Naive thymus-derived CD8-positive, alpha-beta T cell (primary cell): ENCODE measurements at regions not wholly inside any gene's neighbourhood (a gene's known extent, or its start where the extent isn't known, plus 50 kb on each side); places are given as distances from the start of the nearest gene placed in this dataset.

ENCODE experiments used
- ATAC-seq, 2 donors: fragments of 150-1000 bp; cut with Tn5 transposase in 1 of 2; sonication (Bioruptor Pico), chemical (Tn5 transposase) in 1 of 2; 1 replicate in 1 of 2; 2 replicates in 1 of 2; pipeline ENCODE4 v1.10.0; 2021; ENCODE audit warnings: mild to moderate bottlenecking in 2 of 2, moderate library complexity in 2 of 2
- POLR2A ChIA-PET: fragments of 350-600 bp; sonication (Branson Sonifier 250); formaldehyde crosslinking; loops from one replicate; lab custom pipeline; 2021; ENCODE audit warnings: antibody characterized with exemption; lab: Charles Lee
- DNase-seq, 10 donors: peaks; one replicate each; pipeline versions ENCODE4 v3.0.0 to v3.0.0-alpha.2; 2020 to 2022
- H3K27ac Mint-ChIP-seq, 10 donors: one replicate each; pipeline ENCODE4 v1.8.0; 2020 to 2022; ENCODE audit warnings: mild to moderate bottlenecking in 10 of 10, mixed read lengths in 10 of 10, moderate library complexity in 4 of 10, inconsistent platforms in 1 of 10
- H3K27me3 Mint-ChIP-seq, 5 donors: one replicate each; pipeline ENCODE4 v1.8.0; 2021 to 2022; ENCODE audit warnings: mixed read lengths in 5 of 5
- H3K36me3 Mint-ChIP-seq, 3 donors: one replicate each; pipeline ENCODE4 v1.8.0; 2020 to 2022; ENCODE audit warnings: mixed read lengths in 3 of 3, mild to moderate bottlenecking in 2 of 3, inconsistent platforms in 1 of 3
- H3K4me1 Mint-ChIP-seq, 4 donors: one replicate each; pipeline ENCODE4 v1.8.0; 2021 to 2022; ENCODE audit warnings: mixed read lengths in 4 of 4
- H3K4me3 Mint-ChIP-seq, 10 donors: one replicate each; pipeline ENCODE4 v1.8.0; 2020 to 2022; ENCODE audit warnings: mild to moderate bottlenecking in 10 of 10, mixed read lengths in 10 of 10, moderate library complexity in 6 of 10, inconsistent platforms in 1 of 10
- H3K9me3 Mint-ChIP-seq, 9 donors: one replicate each; pipeline ENCODE4 v1.8.0; 2020 to 2022; ENCODE audit warnings: mixed read lengths in 9 of 9, mild to moderate bottlenecking in 3 of 9, inconsistent platforms in 1 of 9, moderate library complexity in 1 of 9

- peaks cover 0 to 7% (median 5%) of the 10 kb centered on the region in 3 donors for H3K36me3 Mint-ChIP-seq
- POLR2A ChIA-PET: no interaction called here
- no peak overlapping the region for H3K4me3 Mint-ChIP-seq
- ATAC-seq (no peak), DNase-seq (no peak)
- peaks cover 0 to 12% (median 0%) of the 10 kb centered on the region in 5 donors for H3K27me3 Mint-ChIP-seq
- no peak overlapping the region for H3K27ac Mint-ChIP-seq
- H3K4me1 Mint-ChIP-seq: peaks cover 3 to 26% (median 7%) of the 10 kb centered on the region in 4 donors
- H3K9me3 Mint-ChIP-seq: peaks cover 5 to 15% (median 10%) of the 10 kb centered on the region in 9 donors
These were observed 538.9 kb downstream of the LMO4 start for GRCh38 chr1:87867626-87868025.

- H3K4me3 Mint-ChIP-seq: no peak overlapping the region
- H3K4me1 Mint-ChIP-seq: peaks cover 3 to 21% (median 4%) of the 10 kb centered on the region in 4 donors
- H3K36me3 Mint-ChIP-seq: peaks cover 0 to 6% (median 5%) of the 10 kb centered on the region in 3 donors
- POLR2A ChIA-PET: no interaction called here
- H3K27me3 Mint-ChIP-seq: peaks cover 0 to 11% (median 0%) of the 10 kb centered on the region in 5 donors
- peaks cover 5 to 15% (median 10%) of the 10 kb centered on the region in 9 donors for H3K9me3 Mint-ChIP-seq
- no peak for ATAC-seq
- DNase-seq: no peak
- no peak overlapping the region for H3K27ac Mint-ChIP-seq
These were observed 540.9 kb downstream of the LMO4 start for GRCh38 chr1:87869567-87869966.

- ATAC-seq: no peak
- H3K9me3 Mint-ChIP-seq: peaks cover 0 to under 1% (median 0%) of the 10 kb centered on the region in 9 donors
- H3K36me3 Mint-ChIP-seq: no peaks in the 10 kb centered on the region
- POLR2A ChIA-PET: no interaction called here
- peak overlapping the region in 1 of 10 donors; percentile 4 for H3K27ac Mint-ChIP-seq
- DNase-seq: no peak
- H3K4me3 Mint-ChIP-seq: no peak overlapping the region
- H3K27me3 Mint-ChIP-seq: peaks cover 0 to under 1% (median 0%) of the 10 kb centered on the region in 5 donors
- peaks cover 0 to 17% (median 0%) of the 10 kb centered on the region in 4 donors for H3K4me1 Mint-ChIP-seq
These were observed 543.5 kb downstream of the LMO4 start for GRCh38 chr1:87872189-87872588.

- Mint-ChIP-seq H3K4me3 (no peak overlapping the region), H3K4me1 (peaks cover 0 to 17% (median 0%) of the 10 kb centered on the region in 4 donors), H3K27me3 (no peaks in the 10 kb centered on the region), H3K9me3 (no peaks in the 10 kb centered on the region), H3K36me3 (no peaks in the 10 kb centered on the region), H3K27ac (no peak overlapping the region)
- ATAC-seq (no peak), DNase-seq (no peak)
- POLR2A ChIA-PET: no interaction called here
These were observed 544.0 kb downstream of the LMO4 start for GRCh38 chr1:87872692-87873091.

GRCh38 chr1:87878873-87879272, 550.2 kb downstream of the LMO4 start:
- Mint-ChIP-seq H3K36me3 (no peaks in the 10 kb centered on the region), H3K27ac (no peak overlapping the region), H3K4me1 (no peaks in the 10 kb centered on the region), H3K4me3 (no peak overlapping the region), H3K27me3 (peaks cover 0 to 13% (median 0%) of the 10 kb centered on the region in 5 donors), H3K9me3 (no peaks in the 10 kb centered on the region)
- POLR2A ChIA-PET: no interaction called here
- DNase-seq (no peak), ATAC-seq (no peak)

- peaks cover 0 to 14% (median 0%) of the 10 kb centered on the region in 5 donors for H3K27me3 Mint-ChIP-seq
- H3K4me3 Mint-ChIP-seq: no peak overlapping the region
- H3K4me1 Mint-ChIP-seq: no peaks in the 10 kb centered on the region
- no peaks in the 10 kb centered on the region for H3K9me3 Mint-ChIP-seq
- no peak overlapping the region for H3K27ac Mint-ChIP-seq
- ATAC-seq (no peak), DNase-seq (no peak)
- POLR2A ChIA-PET: no interaction called here
- H3K36me3 Mint-ChIP-seq: no peaks in the 10 kb centered on the region
These were observed 551.5 kb downstream of the LMO4 start for GRCh38 chr1:87880098-87880760.

GRCh38 chr1:87880764-87881163, 552.1 kb downstream of the LMO4 start:
- H3K36me3 Mint-ChIP-seq: no peaks in the 10 kb centered on the region
- peaks cover 0 to 18% (median 0%) of the 10 kb centered on the region in 5 donors for H3K27me3 Mint-ChIP-seq
- no peaks in the 10 kb centered on the region for H3K9me3 Mint-ChIP-seq
- ATAC-seq: no peak
- H3K4me1 Mint-ChIP-seq: no peaks in the 10 kb centered on the region
- DNase-seq: no peak
- no peak overlapping the region for H3K27ac Mint-ChIP-seq
- POLR2A ChIA-PET: no interaction called here
- H3K4me3 Mint-ChIP-seq: no peak overlapping the region

- DNase-seq (no peak), ATAC-seq (no peak)
- H3K9me3 Mint-ChIP-seq: peaks cover 0 to 2% (median 0%) of the 10 kb centered on the region in 9 donors
- H3K4me3 Mint-ChIP-seq: no peak overlapping the region
- no peaks in the 10 kb centered on the region for H3K4me1 Mint-ChIP-seq
- no peaks in the 10 kb centered on the region for H3K36me3 Mint-ChIP-seq
- POLR2A ChIA-PET: no interaction called here
- H3K27me3 Mint-ChIP-seq: peaks cover 0 to 18% (median 2%) of the 10 kb centered on the region in 5 donors
- no peak overlapping the region for H3K27ac Mint-ChIP-seq
These were observed 555.2 kb downstream of the LMO4 start for GRCh38 chr1:87883906-87884305.

- ATAC-seq (no peak), DNase-seq (no peak)
- Mint-ChIP-seq H3K36me3 (no peaks in the 10 kb centered on the region), H3K4me1 (no peaks in the 10 kb centered on the region), H3K9me3 (peaks cover 0 to 2% (median 0%) of the 10 kb centered on the region in 9 donors), H3K27me3 (peaks cover 0 to 18% (median 2%) of the 10 kb centered on the region in 5 donors), H3K27ac (no peak overlapping the region), H3K4me3 (no peak overlapping the region)
- POLR2A ChIA-PET: no interaction called here
These were observed 555.9 kb downstream of the LMO4 start for GRCh38 chr1:87884581-87884980.

- no peaks in the 10 kb centered on the region for H3K36me3 Mint-ChIP-seq
- no peak overlapping the region for H3K27ac Mint-ChIP-seq
- H3K9me3 Mint-ChIP-seq: peaks cover 0 to 2% (median 0%) of the 10 kb centered on the region in 9 donors
- ATAC-seq (no peak), DNase-seq (no peak)
- no peaks in the 10 kb centered on the region for H3K4me1 Mint-ChIP-seq
- POLR2A ChIA-PET: no interaction called here
- H3K4me3 Mint-ChIP-seq: no peak overlapping the region
- H3K27me3 Mint-ChIP-seq: peaks cover 0 to 13% (median 1%) of the 10 kb centered on the region in 5 donors
These were observed 556.8 kb downstream of the LMO4 start for GRCh38 chr1:87885278-87886025.

GRCh38 chr1:87887100-87887499, 558.4 kb downstream of the LMO4 start:
- ATAC-seq: no peak
- POLR2A ChIA-PET: no interaction called here
- Mint-ChIP-seq H3K9me3 (peaks cover 0 to 2% (median 0%) of the 10 kb centered on the region in 9 donors), H3K36me3 (no peaks in the 10 kb centered on the region), H3K4me3 (no peak overlapping the region), H3K27me3 (peaks cover 0 to 14% (median 2%) of the 10 kb centered on the region in 5 donors), H3K27ac (no peak overlapping the region), H3K4me1 (no peaks in the 10 kb centered on the region)
- DNase-seq: no peak

- Mint-ChIP-seq H3K36me3 (no peaks in the 10 kb centered on the region), H3K27ac (peak overlapping the region in 1 of 10 donors; percentile 19), H3K9me3 (peaks cover 0 to 2% (median 0%) of the 10 kb centered on the region in 9 donors), H3K4me1 (peaks cover 0 to 5% (median 0%) of the 10 kb centered on the region in 4 donors), H3K4me3 (no peak overlapping the region), H3K27me3 (peaks cover 0 to 10% (median 2%) of the 10 kb centered on the region in 5 donors)
- no peak for ATAC-seq
- DNase-seq: no peak
- POLR2A ChIA-PET: no interaction called here
These were observed 559.8 kb downstream of the LMO4 start for GRCh38 chr1:87888446-87888845.

GRCh38 chr1:87894062-87894461, 565.4 kb downstream of the LMO4 start:
- H3K27ac Mint-ChIP-seq: no peak overlapping the region
- H3K36me3 Mint-ChIP-seq: no peaks in the 10 kb centered on the region
- POLR2A ChIA-PET: no interaction called here
- no peaks in the 10 kb centered on the region for H3K9me3 Mint-ChIP-seq
- H3K4me3 Mint-ChIP-seq: no peak overlapping the region
- DNase-seq (no peak), ATAC-seq (no peak)
- H3K27me3 Mint-ChIP-seq: peaks cover 0 to 5% (median 0%) of the 10 kb centered on the region in 5 donors
- peaks cover 0 to 12% (median 0%) of the 10 kb centered on the region in 4 donors for H3K4me1 Mint-ChIP-seq
